ENCODE measurements at regions not wholly inside any gene's neighbourhood (a gene's known extent, or its start where the extent isn't known, plus 50 kb on each side); places are given as distances from the start of the nearest gene placed in this dataset.

DNA sequence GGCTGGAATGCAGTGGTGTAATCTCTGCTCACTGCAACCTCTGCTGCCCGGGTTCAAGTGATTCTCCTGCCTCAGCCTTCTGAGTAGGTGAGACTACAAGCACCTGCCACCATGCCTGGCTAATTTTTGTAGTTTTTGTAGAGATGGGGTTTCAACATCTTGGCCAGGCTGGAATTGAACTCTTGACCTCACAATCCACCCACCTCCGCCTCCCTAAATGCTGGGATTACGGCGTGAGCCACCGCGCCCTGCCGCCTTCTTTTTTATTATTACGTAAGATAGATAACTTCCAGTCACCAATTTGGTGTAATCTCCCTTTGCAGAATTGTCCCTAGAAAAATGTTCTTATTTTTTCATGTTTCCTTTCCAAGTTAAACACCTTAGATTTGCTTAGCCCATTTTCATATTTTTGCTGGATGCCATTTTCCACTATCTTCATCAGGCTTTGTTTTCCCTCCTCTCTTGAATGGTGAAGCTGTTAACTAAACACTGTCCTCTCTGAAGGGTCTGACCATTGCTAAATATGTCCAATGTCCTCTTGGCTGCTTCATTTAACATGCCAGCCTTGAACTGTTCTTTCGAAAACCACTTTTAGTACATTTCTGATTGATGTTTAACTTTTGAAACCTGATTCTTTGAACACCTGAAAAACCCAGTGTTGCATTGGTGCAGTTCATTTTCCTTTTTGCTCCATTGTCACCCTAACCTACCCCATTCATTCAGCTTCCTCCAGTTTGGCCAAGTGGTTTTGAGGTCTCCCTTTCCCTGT, 135.1 kb upstream of the PIK3R1 start:
- TF ChIP-seq FOS (IDR thresholded peaks at IDR 0.05; ENCODE audit: borderline replicate concordance, insufficient read depth, low read length) (no peak), JUN (IDR thresholded peaks at IDR 0.05; ENCODE audit: borderline replicate concordance, insufficient read depth, insufficient read length, low read depth) (no peak), POLR2A (IDR thresholded peaks at IDR 0.05; ENCODE audit: low read depth, low read length) (no peak), CTCF (IDR thresholded peaks at IDR 0.05; ENCODE audit: extremely low read depth in 1 of 2, insufficient read depth in 1 of 2, low read depth in 1 of 2, low read length in 2 of 2) (no peak), GATA2 (IDR thresholded peaks at IDR 0.05; ENCODE audit: insufficient read depth, insufficient read length, low read depth, low read length) (no peak), MAX (IDR thresholded peaks at IDR 0.05; ENCODE audit: insufficient read depth, insufficient read length) (no peak), EZH2 (IDR thresholded peaks at IDR 0.05; ENCODE audit: borderline replicate concordance, low read depth, low read length, severe bottlenecking) (no peak), POLR2AphosphoS5 (IDR thresholded peaks at IDR 0.05; ENCODE audit: insufficient read depth, low read depth, low read length) (no peak), MYC (IDR thresholded peaks at IDR 0.05; ENCODE audit: low read depth, low read length) (no peak)
- no peak for DNase-seq (ENCODE audit: low read depth, low spot score)
- Histone ChIP-seq H3K79me2 (ENCODE audit: control insufficient read depth, insufficient read depth, low read length) (no peaks in the 10 kb centered on the region), H3K27ac (ENCODE audit: insufficient read depth, low read depth, low read length) (no peak overlapping the region), H3K4me1 (ENCODE audit: control insufficient read depth, extremely low read depth, insufficient read depth, low read length) (no peaks in the 10 kb centered on the region), H3K9me1 (replicated peaks; ENCODE audit: control insufficient read depth, extremely low read depth, insufficient read depth, low read length) (no peaks in the 10 kb centered on the region), H3K27me3 (ENCODE audit: control insufficient read depth in 2 of 2, insufficient read depth in 2 of 2, low read length in 2 of 2) (no peaks in the 10 kb centered on the region), H3K36me3 (ENCODE audit: control insufficient read depth in 2 of 2, extremely low read depth in 1 of 2, insufficient read depth in 2 of 2, low read length in 2 of 2) (no peaks in the 10 kb centered on the region), H2AFZ (ENCODE audit: low read depth, low read length) (no peak overlapping the region), H4K20me1 (replicated peaks; ENCODE audit: control insufficient read depth, extremely low read depth, insufficient read depth, low read length) (no peaks in the 10 kb centered on the region), H3K9me3 (replicated peaks; ENCODE audit: control insufficient read depth, insufficient read depth, low read length) (no peaks in the 10 kb centered on the region), H3K4me3 (replicated peaks in 1 of 3; ENCODE audit: insufficient read depth in 1 of 3, low read depth in 1 of 3, low read length in 3 of 3) (no peak overlapping the region), H3K9ac (replicated peaks; ENCODE audit: extremely low read depth, insufficient read depth, low read length) (no peak overlapping the region), H3K4me2 (ENCODE audit: insufficient read depth, low read length) (no peak overlapping the region)
- ChIA-PET POLR2A (no interaction called here), CTCF (interaction anchor here (0.7 kb wide), 1 partner anchor 707 kb away, joined by 3 read pairs; no protein-coding TSS in a partner anchor)
- intact Hi-C loops (cut with micrococcal nuclease), result no loop called here
- FAIRE-seq, result no peak
- no TSS peak for BruUV-seq (replicated peaks)
- dilution Hi-C loops (cut with MboI; ENCODE audit: extremely low pct_ligation_motif_present, low sequenced_read_pairs), result no loop called here

Data from endothelial cell of umbilical vein (primary cell).